DLD1 (cell line): ENCODE measurements at regions not wholly inside any gene's neighbourhood (a gene's known extent, or its start where the extent isn't known, plus 50 kb on each side); places are given as distances from the start of the nearest gene placed in this dataset.
"Not testable (repeated sequence)": the region's sequence is repeated elsewhere in the genome, so short reads cannot be mapped to it uniquely, and the experiment has no call there.

Source experiments
- in situ Hi-C: cut with HindIII; loops from 2 replicates; pipeline ENCODE4 v1.10.0; 2017; ENCODE audit warnings: low sequenced_read_pairs

DNA sequence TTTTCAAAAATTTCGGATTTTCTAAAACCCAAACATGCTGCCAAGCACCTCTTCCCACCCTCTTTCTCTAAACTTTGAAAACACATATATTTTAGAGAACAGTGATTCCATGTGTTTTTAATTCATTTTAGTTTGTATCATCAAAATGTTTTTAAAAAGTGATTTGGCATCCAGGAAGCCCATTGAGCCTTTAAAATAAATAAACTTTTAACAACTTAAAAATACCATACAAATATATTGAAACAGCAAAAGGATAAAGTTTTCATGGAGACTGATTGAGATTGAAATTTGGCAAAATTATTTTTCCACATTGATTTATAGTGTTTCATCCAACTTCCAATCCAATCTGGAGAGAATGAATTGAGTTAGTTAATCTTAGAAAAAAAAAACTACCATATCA is 374.7 kb downstream of the CD109 start:
- in situ Hi-C loops, result no loop called here

GRCh38 chr6:74070091-74070490 is 374.1 kb downstream of the CD109 start:
- in situ Hi-C loops, result no loop called here

DNA sequence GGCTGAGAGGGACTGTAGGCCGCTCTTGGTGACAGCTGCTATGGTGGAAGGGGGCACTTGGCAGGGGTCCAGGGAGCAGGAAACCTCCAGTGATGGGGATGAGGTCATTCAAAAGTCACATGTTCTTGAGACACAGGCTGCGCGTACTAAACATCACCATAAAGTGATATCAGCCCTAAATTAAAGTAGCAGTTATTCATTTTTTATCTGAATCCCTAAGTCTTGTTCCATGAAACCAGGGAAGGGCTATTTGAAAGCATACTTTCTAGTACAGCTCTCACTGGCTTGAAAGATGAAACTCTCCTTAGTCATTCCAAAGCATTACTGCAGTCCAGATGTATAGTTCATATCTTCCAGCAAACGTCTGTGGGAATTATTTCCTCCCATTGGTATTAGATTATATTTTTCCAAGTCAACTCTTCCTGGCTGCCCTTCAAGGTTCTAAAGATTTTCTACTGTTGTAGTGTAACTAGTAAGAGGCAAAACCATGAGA is 373.1 kb downstream of the CD109 start:
- in situ Hi-C loops, result no loop called here

GRCh38 chr6:74066168-74066871 is 370.3 kb downstream of the CD109 start:
- in situ Hi-C loops, result no loop called here

- in situ Hi-C loops, result no loop called here
These were observed 369.7 kb downstream of the CD109 start for GRCh38 chr6:74065705-74066104.

GRCh38 chr6:74063391-74063790 is 367.4 kb downstream of the CD109 start:
- in situ Hi-C loops, result no loop called here

- in situ Hi-C loops, result no loop called here
These were observed 365.2 kb downstream of the CD109 start for GRCh38 chr6:74061201-74061600.

DNA sequence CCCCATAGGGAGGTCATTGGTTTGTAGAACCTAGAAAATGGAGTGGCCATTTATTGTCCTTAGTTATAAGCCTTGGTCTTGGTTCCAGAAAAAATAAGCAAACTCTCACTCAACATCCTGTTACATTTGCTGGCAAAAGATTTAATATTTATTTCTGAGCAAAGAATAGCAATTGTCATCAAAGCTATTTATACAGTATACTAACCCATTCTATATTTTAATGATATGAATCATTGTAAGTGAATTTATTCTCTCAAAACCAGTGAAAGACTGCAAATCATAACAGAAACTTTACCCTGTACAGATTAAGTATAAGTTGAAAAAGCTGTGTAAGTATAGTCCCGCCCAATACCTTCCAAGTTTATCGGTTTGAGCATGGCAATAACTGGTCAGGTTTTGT is 364.4 kb downstream of the CD109 start:
- in situ Hi-C loops, result no loop called here

GRCh38 chr6:74058606-74059005 is 362.6 kb downstream of the CD109 start:
- in situ Hi-C loops, result no loop called here

DNA sequence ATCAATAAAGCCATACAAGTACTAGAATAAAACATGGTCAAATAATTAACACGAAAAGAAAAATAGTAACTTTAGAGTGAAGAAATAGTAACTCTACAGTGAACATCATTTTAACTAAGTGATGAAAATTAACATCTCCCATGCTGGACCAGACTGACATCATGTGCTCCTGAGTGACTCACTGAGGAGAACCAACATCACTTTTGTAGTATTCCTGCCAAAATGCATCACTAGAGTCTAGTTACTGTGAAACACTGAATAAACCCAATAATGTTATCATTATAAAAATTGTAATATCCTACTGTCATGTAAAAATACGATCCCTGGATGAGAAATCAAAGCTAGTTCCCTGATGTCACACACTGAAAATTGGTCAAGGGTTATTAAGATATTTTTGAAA is 361.3 kb downstream of the CD109 start:
- in situ Hi-C loops, result no loop called here

DNA sequence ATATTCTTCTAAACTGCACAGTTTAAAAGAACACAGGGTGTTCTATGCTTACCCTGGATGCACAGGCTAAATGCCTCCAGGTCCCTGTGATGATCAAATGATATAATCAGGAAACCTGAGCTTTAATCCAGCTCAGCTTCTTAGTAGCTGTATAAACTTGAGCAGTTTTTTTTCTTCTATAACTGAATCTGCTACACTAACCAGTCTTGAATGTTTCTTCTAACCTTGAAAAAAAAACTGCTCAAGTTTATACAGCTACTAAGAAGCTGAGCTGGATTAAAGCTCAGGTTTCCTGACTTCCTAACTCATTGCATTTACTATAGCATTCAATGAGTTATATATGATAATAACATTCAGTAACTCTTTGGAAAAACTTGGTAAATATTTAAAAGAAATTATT is 358.2 kb downstream of the CD109 start:
- in situ Hi-C loops, result no loop called here

DNA sequence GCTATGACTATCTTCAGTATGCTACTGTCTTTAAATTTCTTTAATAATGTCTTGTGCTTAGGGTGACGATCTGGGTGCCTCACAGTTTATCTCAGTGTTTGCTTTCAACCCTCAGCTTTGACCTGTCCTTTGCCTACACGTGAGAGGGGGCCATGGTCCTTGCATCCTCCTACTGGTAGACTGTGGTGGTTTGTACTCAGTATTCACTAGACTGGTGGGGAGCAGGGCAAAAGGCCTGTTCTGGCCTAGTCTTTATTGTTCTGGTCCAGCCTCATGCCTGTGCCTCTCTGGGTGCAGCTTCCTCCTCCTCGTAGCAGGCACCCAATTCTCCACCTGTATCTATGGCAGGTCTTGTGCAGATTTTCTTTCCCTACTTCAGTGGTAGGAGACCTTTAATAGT is 354.9 kb downstream of the CD109 start:
- in situ Hi-C loops, result no loop called here

DNA sequence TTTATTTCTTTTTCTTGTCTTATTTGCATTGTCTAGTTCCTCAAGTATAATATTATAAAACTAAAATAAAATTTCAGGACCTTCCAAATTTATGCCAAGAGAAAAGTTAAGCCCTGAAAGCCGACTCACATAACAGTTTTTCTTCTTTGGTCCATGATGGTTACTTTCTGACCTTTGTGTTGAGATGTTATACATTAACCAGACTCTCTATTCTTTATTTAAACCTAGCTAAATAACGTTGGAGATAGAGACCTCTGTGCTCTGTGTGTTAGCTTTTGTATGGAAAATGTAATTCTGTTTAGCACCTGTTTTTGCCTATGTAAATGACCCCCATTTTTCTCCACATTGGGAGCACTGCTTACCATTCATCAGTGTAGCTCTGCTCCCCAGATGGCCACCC is 352.4 kb downstream of the CD109 start:
- in situ Hi-C loops, result no loop called here

GRCh38 chr6:74044417-74045096 is 348.6 kb downstream of the CD109 start:
- in situ Hi-C loops, result no loop called here

GRCh38 chr6:74041420-74041819 is 345.4 kb downstream of the CD109 start:
- in situ Hi-C loops, result no loop called here

DNA sequence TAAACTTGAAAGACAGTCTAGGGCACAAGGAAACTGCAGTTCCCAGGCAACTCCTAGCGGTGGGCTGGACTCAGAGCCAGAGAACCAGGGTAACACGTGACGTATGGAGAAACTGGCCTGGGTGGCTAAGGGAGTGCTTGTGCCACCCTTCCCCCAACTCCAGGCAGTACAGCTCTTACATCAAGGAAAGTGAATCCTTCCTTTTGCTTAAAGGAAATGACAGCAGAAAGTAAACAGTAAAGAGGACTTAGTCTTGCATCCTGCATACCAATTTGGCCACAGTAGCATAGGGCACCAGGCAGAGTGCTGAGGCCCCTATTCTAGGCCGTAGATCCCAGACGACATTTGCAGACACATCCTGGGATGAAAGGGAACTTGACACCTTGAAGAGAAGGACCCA is 322.8 kb downstream of the CD109 start:
- in situ Hi-C loops, result no loop called here

GRCh38 chr6:74015427-74015826 is 319.4 kb downstream of the CD109 start:
- in situ Hi-C loops, result no loop called here

DNA sequence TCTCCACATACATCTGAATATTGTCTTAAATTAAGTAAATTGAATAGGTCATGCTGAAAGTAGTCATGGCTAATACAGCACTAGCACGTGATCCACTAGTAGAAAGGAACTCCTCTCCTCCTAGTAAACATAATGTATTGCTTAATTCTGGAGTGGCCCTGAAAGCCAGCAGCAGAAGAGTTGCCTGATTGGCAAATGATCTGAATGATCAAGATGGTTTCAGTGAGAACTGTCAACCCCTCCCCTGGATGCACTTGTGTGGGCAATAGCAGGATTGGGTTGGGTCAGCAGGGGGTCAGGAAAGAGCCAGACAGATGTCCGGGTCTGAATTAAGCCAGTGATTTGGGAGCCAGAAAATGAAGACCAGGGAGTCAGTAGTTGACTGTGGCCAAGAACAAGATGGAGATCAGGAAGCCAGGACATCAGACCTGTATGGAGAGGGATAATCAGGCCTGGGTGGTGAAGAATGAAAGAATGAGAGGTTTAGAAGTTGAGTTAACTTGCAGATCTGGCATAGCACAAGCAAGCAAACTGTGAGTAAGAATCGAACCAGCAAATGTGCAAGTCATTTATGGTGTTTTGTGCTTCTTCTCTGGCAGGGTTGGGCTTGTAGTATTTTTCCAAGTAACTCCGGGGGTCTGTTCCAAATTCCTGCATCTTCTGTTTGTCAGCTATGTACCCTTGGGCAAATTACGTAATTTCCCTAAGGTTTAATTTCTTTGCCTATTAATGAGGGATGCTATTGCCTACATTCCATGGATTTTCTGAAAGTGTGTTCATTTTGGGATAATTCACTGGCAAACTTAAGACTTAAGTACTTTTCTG is 304.9 kb downstream of the CD109 start:
- in situ Hi-C loops, result no loop called here

GRCh38 chr6:73990609-73991238 is 294.7 kb downstream of the CD109 start:
- in situ Hi-C loops, result not testable (repeated sequence)

GRCh38 chr6:73989428-73989827 is 293.4 kb downstream of the CD109 start:
- in situ Hi-C loops, result no loop called here

DNA sequence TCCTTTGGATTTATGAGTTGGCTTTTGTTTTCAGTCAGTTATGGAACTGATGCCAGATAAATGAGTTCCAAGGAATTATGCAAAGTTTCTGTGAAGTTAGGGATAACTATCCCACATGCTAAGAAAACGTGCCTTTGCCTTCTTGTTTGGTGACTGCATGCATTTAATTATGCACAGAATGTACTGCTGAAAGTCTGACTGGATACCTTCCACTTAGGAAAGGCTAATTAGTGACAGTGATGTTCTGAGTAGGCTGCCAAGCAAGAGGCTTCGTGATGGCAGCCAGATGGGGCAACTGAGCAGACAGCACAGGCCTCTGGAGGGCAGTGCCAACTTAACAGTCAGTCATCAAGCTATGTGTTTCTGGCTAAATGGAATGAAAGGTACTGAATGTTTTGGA is 289.9 kb downstream of the CD109 start:
- in situ Hi-C loops, result no loop called here
